HepG2 (cell line): ENCODE measurements at regions not wholly inside any gene's neighbourhood (a gene's known extent, or its start where the extent isn't known, plus 50 kb on each side); places are given as distances from the start of the nearest gene placed in this dataset.

Experiments
- ATAC-seq: fragments of 200-7000 bp; cut with Tn5 transposase; 3 replicates; pipeline ENCODE4 v1.9.1; 2020; ENCODE audit warnings: mild to moderate bottlenecking, moderate library complexity
- BruUV-seq: library from RNA; stranded (reverse); fragments of 400-500 nt; replicated peaks from 2 replicates; lab custom pipeline; 2021; lab: Mats Ljungman, UMichigan
- CTCF ChIA-PET: fragments of 300-600 bp; formaldehyde crosslinking; extraction: SDS; loops from one replicate; lab custom pipeline; 2021; ENCODE audit warnings: low total read pairs, inconsistent platforms, low intra/inter-chr PET ratio; lab: Yijun Ruan, JAX
- POLR2A ChIA-PET: fragments of 350-600 bp; sonication (Branson Sonifier 250); formaldehyde crosslinking; loops from one replicate; lab custom pipeline; 2020; ENCODE audit warnings: antibody characterized with exemption, inconsistent platforms; lab: Yijun Ruan, JAX
- DNase-seq: peaks from one replicate; pipeline ENCODE4 v3.0.0-alpha.2; 2015; ENCODE audit warnings: low spot score
- FAIRE-seq: peaks from 3 replicates; lab custom pipeline; 2011; peaks lifted over from hg19 to GRCh38; lab: Jason Lieb, UNC
- H2AFZ ChIP-seq: one replicate; pipeline ENCODE4 v1.6.1; 2011; ENCODE audit warnings: low read length, inconsistent platforms
- H3K27ac ChIP-seq: fragments of 300-600 bp; 3 replicates; pipeline ENCODE4 v1.8.0; 2011; ENCODE audit warnings: mixed run types, mild to moderate bottlenecking, mixed read lengths, low read length, inconsistent platforms; ENCODE audit not compliant: insufficient read depth; ENCODE audit errors: extremely low read length
- H3K27me3 ChIP-seq, 2 experiments: fragments of 200-600 bp in 1 of 2; 2 replicates in 1 of 2; 3 replicates in 1 of 2; pipeline versions ENCODE4 v1.6.0 to v1.8.0; 2011; ENCODE audit warnings: low read length in 2 of 2, mild to moderate bottlenecking in 2 of 2, moderate library complexity in 2 of 2, inconsistent platforms in 1 of 2; ENCODE audit not compliant: insufficient read depth in 2 of 2, control insufficient read depth in 1 of 2
- H3K36me3 ChIP-seq, 2 experiments: fragments of 200-600 bp in 1 of 2; replicated peaks in 1 of 2; 2 replicates in 1 of 2; 3 replicates in 1 of 2; pipeline versions ENCODE4 v1.5.1 to v1.8.0; 2011; ENCODE audit warnings: low read length in 2 of 2, inconsistent platforms in 1 of 2; ENCODE audit not compliant: insufficient read depth in 2 of 2, control insufficient read depth in 1 of 2
- H3K4me1 ChIP-seq: 2 replicates; pipeline ENCODE4 v1.5.1; 2012; ENCODE audit warnings: low read length, inconsistent platforms; ENCODE audit not compliant: insufficient read depth
- H3K4me2 ChIP-seq: 2 replicates; pipeline ENCODE4 v1.6.0; 2011; ENCODE audit warnings: low read depth, low read length, inconsistent platforms
- H3K4me3 ChIP-seq, 3 experiments: fragments of 200-600 bp in 1 of 3; sonication (generic), shearing (Covaris generic) in 1 of 3; replicated peaks in 1 of 3; 2 replicates each; pipeline ENCODE4 v1.5.1; 2011 to 2016; ENCODE audit warnings: low read length in 3 of 3, inconsistent platforms in 2 of 3, low read depth in 2 of 3, mild to moderate bottlenecking in 2 of 3, control low read depth in 1 of 3, mixed read lengths in 1 of 3; ENCODE audit not compliant: insufficient read depth in 1 of 3
- H3K79me2 ChIP-seq: one replicate; pipeline ENCODE4 v1.6.1; 2011; ENCODE audit warnings: low read length, inconsistent platforms; ENCODE audit not compliant: insufficient read depth
- H3K9ac ChIP-seq: 2 replicates; pipeline ENCODE4 v1.6.0; 2011; ENCODE audit warnings: mild to moderate bottlenecking, low read depth, low read length, inconsistent platforms; ENCODE audit not compliant: insufficient read depth
- H3K9me3 ChIP-seq: 2 replicates; pipeline ENCODE4 v1.5.1; 2012; ENCODE audit warnings: mild to moderate bottlenecking, low read length
- H4K20me1 ChIP-seq: 2 replicates; pipeline ENCODE4 v1.6.0; 2011; ENCODE audit warnings: inconsistent platforms, mild to moderate bottlenecking, low read length, moderate library complexity; ENCODE audit not compliant: insufficient read depth
- ATM ChIP-seq: fragments of 450-650 bp; IDR thresholded peaks from 2 replicates; pipeline ENCODE4 v1.7.1; 2017; ENCODE audit warnings: mild to moderate bottlenecking, borderline replicate concordance
- CBX5 ChIP-seq: sonication (generic); formaldehyde crosslinking; IDR thresholded peaks from 2 replicates; pipeline ENCODE4 v1.4.0; 2020; ENCODE audit warnings: missing genetic modification reagents, borderline replicate concordance
- ETV6 ChIP-seq: sonication (generic); formaldehyde crosslinking; conservative IDR thresholded peaks from 2 replicates; pipeline ENCODE4 v1.4.0; 2020; ENCODE audit warnings: missing genetic modification reagents
- FIP1L1 ChIP-seq: fragments of 200-400 bp; formaldehyde crosslinking; IDR thresholded peaks from 2 replicates; pipeline ENCODE4 v1.6.1; 2018; ENCODE audit warnings: low read depth, mild to moderate bottlenecking, low read length, moderate library complexity, borderline replicate concordance; ENCODE audit not compliant: insufficient read depth
- ISL2 ChIP-seq: sonication (generic); formaldehyde crosslinking; IDR thresholded peaks from 2 replicates; pipeline ENCODE4 v1.5.0; 2020; ENCODE audit warnings: missing genetic modification reagents
- KMT2B ChIP-seq: IDR thresholded peaks from 2 replicates; pipeline ENCODE4 v1.6.1; 2016; ENCODE audit warnings: missing genetic modification reagents, missing compliant biosample characterization
- MAFF ChIP-seq: IDR thresholded peaks from 2 replicates; pipeline ENCODE4 v1.6.1; 2011; ENCODE audit warnings: low read depth, low read length, improper control_type of control experiment
- MNT ChIP-seq: fragments of 450-650 bp; IDR thresholded peaks from 2 replicates; pipeline ENCODE4 v1.6.1; 2016
- NCOA1 ChIP-seq: sonication (generic); formaldehyde crosslinking; IDR thresholded peaks from 2 replicates; pipeline ENCODE4 v1.9.0; 2021; ENCODE audit warnings: missing genetic modification reagents
- TRAFD1 ChIP-seq: sonication (generic); formaldehyde crosslinking; IDR thresholded peaks from 2 replicates; pipeline ENCODE4 v1.5.1; 2020; ENCODE audit warnings: missing genetic modification reagents, mild to moderate bottlenecking, borderline replicate concordance
- ZNF317 ChIP-seq: sonication (generic); formaldehyde crosslinking; IDR thresholded peaks from 2 replicates; pipeline ENCODE4 v1.5.0; 2020; ENCODE audit warnings: mild to moderate bottlenecking, missing genetic modification reagents
- WGBS: methylation state at CpG from one replicate; pipeline ENCODE4 v1.1.6; 2017; ENCODE audit warnings: low lambda C conversion rate; 5-methylcytosine and 5-hydroxymethylcytosine counted together
- in situ Hi-C: cut with HindIII; loops from 2 replicates; pipeline ENCODE4 v1.10.0; 2017; ENCODE audit warnings: low pct_unique_long_range_greater_than_20kb; ENCODE audit not compliant: extremely low pct_ligation_motif_present
- intact Hi-C: fragments of 100-400 bp; cut with micrococcal nuclease; formaldehyde crosslinking; loops from one replicate; pipeline ENCODE4 v1.10.0; 2022; ENCODE audit not compliant: unreplicated experiment

- no peak for TF ChIP-seq TRAFD1 (CRISPR knock-in tag)
- no peak for TF ChIP-seq CBX5
- TF ChIP-seq MNT: no peak
- TF ChIP-seq ATM: no peak
- no peak for TF ChIP-seq ETV6 (CRISPR knock-in tag)
These were observed 1403.3 kb upstream of the DDX18 start (continued) for GRCh38 chr2:116411211-116411610.

GRCh38 chr2:116413659-116414058 is 1400.8 kb upstream of the DDX18 start:
- Histone ChIP-seq H2AFZ (no peak overlapping the region), H3K4me1 (no peaks in the 10 kb centered on the region)
- no peak for FAIRE-seq
- no peak for TF ChIP-seq ZNF317 (CRISPR knock-in tag)
- no peak for TF ChIP-seq FIP1L1
- TF ChIP-seq ISL2 (CRISPR knock-in tag): no peak
- TF ChIP-seq MAFF: no peak
- TF ChIP-seq NCOA1: no peak
- no peak for TF ChIP-seq KMT2B (CRISPR knock-in tag)
- TF ChIP-seq, all 625 proteins: peak for 0
- POLR2A ChIA-PET: no interaction called here
- in situ Hi-C loops (no loop called here), intact Hi-C loops (no loop called here)
- Histone ChIP-seq H3K27ac (no peak overlapping the region), H3K4me3 (no peak overlapping the region), H3K9me3 (peaks cover 99% of the 10 kb centered on the region), H3K36me3 (no peaks in the 10 kb centered on the region), H3K79me2 (no peaks in the 10 kb centered on the region), H3K27me3 (no peaks in the 10 kb centered on the region), H3K4me2 (no peak overlapping the region), H3K9ac (no peak overlapping the region), H4K20me1 (no peaks in the 10 kb centered on the region)
- 2% methylated on average over 5 of the region's 5 CpGs for WGBS
- DNase-seq: no peak
- ATAC-seq: no peak
- BruUV-seq: no TSS peak
- CTCF ChIA-PET: no interaction called here
